HuH-7.5 (cell line): ENCODE measurements at regions not wholly inside any gene's neighbourhood (a gene's known extent, or its start where the extent isn't known, plus 50 kb on each side); places are given as distances from the start of the nearest gene placed in this dataset.

Experiments used
- DNase-seq: peaks from one replicate; pipeline ENCODE4 v3.0.0; 2011; ENCODE audit warnings: low spot score

DNA sequence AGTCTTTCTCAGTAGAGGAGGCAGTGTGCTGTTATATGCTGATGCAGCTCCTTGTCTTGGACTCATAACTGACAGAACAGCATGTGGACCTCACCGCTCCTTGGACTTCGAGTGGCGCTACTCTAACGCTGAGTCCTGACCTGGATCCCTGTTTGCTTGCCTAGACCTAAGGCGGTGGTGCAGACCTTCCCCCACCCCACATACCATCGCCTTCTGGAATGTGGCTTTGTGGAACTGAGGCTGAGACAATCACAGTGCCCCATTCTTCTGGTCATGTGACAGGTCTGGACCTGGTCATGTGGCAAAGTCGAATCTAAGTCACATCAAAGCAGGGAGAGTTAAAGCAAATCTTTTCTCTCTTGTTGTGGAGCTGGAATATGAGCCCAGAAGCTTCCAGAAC is 190.7 kb upstream of the MKI67 start:
- no peak for DNase-seq

DNA sequence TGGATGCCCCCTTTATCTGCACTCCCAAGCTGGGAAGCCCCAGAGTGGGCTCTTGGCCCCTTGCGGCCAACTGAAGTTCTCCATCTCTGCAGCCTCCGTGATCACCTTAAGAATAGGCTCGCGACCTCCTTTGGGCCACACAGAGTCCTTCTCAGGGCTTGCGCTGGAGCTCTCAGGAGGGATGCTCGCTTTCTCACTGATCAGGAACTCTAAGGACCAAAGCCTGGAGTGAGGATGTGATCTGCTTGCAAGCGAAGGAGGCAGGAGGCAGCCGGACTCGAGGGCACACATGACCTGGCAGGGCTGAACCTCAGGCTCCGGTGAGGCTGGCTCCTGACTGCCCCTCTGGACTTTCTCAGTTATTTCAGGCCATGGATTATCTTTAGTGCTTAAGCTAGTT is 192.1 kb upstream of the MKI67 start:
- no peak for DNase-seq

GRCh38 chr10:128318913-128319312 is 192.7 kb upstream of the MKI67 start:
- DNase-seq: no peak

GRCh38 chr10:128322106-128322505 is 195.9 kb upstream of the MKI67 start:
- DNase-seq: no peak

GRCh38 chr10:128322950-128323349 is 196.7 kb upstream of the MKI67 start:
- no peak for DNase-seq

DNA sequence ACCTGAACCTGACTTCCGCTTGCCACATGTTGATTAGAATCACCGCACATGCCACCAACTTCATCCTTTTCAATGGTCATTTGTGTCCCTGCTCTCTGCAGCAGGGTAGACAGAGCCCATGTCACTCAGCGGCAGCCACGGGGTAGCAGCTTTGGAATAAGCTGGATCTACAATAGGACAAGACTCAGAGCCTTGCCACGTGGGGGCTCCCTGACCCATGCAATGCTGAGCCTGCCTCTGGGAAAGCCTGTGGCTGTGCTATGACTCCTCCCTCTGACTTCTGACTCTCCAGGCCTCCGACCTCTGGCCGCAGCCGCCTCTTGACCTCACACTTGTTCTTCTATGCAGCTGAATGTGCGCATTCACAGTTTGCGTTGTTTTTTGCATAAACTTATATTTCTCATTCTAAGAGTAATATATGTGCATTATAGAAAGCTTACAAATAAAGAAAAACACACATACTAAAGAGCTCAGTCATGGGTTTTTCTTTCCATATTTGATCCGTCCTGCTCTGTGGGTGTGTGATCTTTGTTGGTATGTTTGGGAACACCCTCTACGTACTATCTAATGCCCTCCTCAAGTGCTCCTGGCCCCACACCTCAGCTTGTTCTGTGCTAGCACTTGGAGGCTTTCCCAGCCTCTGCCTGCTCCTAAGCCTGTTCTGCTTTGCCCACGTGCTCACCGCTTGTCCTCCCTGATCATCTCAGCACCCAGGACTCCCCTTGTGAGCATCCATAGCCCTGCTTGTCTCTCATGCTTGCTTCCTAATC is 198.0 kb upstream of the MKI67 start:
- peak; percentile 27 for DNase-seq

GRCh38 chr10:128325788-128326187 is 199.6 kb upstream of the MKI67 start:
- no peak for DNase-seq

- no peak for DNase-seq
Observed at GRCh38 chr10:128326251-128326650, 200.0 kb upstream of the MKI67 start.

DNA sequence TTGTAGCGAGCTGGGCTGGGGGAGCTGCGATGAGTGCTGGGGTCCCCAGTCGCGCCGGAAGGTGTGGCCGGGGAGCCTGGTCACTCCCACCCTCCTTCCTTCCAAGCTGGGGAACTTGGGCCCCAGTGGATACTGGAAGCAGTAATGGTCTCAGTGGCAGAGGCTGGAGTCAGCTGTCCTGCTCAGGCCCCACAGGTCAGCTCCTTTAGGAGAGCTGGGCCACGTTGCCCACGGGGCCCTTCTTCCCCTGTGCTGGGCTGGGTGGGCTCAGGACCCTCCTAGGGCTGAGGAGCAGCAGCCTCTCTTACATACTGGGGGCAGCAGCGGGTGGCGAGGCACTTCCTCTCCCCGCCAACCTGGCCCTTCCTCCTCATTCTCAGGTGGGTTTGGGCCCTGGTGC is 200.6 kb upstream of the MKI67 start:
- DNase-seq: no peak

DNA sequence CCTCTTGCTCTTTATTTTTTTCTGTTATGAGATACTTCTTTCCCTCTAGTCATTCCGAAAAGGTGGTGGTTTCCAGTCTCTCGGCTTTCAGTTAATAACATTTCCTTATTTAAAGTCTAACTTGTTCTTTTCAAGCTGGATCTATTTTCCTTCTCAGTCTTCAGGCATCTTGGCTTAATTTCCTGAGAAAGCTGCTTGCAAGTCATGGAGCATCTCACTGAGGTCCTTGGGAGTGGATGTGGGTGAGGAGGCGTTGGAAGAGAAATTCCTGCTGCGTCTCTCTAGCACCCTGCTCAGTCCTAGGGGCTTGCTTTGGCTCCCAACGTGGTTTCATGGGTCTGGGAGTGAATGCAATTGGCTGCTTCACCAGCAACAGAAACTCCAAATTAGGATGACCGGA is 210.2 kb upstream of the MKI67 start:
- no peak for DNase-seq

DNA sequence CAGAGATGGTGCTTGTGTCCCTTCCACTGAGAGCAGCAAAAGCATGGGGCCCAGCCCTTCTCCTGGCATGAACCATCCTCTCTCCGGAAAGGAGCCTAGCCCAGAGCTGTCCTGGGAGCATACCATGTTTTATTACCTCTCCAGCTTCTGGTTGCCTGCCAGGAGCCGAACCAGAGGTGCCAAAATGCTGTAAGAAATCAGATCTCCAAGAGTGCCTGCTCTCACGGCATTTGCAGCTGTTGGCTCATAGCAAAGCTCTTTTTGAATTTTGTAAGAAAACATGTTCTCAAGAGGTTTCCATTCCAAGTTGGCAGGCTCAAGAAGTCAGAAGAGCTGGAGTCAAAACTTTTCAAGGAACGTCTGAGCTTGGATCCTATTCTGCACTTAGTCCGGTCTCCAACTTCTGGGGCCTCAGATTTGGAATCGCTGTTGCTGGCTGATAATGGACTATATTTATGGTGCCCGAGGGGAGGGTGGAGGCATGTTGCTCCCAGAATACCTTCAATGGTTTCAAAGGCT is 211.7 kb upstream of the MKI67 start:
- DNase-seq: no peak

DNA sequence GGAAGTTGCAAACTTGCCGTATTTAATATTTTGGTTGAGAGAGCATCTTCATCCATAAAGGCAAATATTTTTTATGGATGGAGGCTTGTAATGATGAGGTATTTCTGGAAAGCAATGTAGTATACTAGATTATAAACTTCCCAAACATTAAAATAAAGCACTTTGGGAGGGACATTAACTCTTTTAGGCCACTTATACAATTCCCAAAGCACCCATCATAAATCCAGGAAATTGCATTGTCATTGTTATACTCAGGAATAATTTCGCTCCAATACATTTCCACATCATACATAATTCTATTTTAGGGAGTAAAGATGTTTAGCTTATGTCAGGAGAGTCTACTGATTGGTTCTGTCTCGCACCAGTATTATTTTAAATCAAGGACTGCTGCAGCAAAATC is 212.7 kb upstream of the MKI67 start:
- no peak for DNase-seq

DNA sequence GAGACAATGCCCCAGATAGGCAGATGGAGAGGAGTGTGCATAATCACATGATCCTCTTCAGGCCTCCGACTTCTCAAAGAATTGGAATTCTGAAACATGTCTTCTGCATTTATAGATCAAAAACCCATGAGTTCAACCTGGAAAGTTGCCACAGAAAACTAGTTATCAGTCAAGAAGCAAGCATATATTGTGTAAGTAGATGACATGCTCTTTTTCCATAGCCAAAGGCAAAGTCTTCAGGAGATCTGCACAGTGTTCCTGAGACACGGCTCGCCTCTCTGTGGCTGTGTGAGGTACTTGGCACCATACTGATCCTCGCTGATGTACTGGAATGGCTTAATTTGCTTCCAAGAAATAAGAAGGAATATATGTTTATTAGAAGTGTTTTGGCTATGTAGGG is 213.5 kb upstream of the MKI67 start:
- no peak for DNase-seq

GRCh38 chr10:128345353-128345752 is 219.1 kb upstream of the MKI67 start:
- no peak for DNase-seq

DNA sequence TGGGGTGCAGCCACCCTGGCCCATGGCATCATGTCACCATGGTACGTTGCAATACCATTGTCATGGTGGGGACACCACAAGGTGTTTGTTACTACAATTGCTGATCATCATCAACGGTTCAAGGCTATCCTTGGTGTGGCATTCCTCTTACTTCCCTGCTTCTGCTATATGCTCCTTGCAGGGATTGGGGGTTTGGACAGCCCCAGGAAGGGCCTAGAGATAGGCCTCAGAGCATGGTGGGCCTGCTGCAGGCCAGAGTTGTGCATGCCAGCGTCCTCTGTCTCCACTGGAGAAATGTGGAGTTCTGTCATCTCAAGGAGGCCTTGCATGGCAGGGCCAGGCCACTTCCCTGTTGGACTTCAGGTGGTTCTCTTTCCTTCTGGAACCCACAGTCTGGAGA is 234.6 kb upstream of the MKI67 start:
- DNase-seq: no peak

GRCh38 chr10:128361487-128361886 is 235.3 kb upstream of the MKI67 start:
- no peak for DNase-seq

GRCh38 chr10:128362514-128362913 is 236.3 kb upstream of the MKI67 start:
- DNase-seq: no peak

- no peak for DNase-seq
Observed at GRCh38 chr10:128364631-128365030, 238.4 kb upstream of the MKI67 start.

DNA sequence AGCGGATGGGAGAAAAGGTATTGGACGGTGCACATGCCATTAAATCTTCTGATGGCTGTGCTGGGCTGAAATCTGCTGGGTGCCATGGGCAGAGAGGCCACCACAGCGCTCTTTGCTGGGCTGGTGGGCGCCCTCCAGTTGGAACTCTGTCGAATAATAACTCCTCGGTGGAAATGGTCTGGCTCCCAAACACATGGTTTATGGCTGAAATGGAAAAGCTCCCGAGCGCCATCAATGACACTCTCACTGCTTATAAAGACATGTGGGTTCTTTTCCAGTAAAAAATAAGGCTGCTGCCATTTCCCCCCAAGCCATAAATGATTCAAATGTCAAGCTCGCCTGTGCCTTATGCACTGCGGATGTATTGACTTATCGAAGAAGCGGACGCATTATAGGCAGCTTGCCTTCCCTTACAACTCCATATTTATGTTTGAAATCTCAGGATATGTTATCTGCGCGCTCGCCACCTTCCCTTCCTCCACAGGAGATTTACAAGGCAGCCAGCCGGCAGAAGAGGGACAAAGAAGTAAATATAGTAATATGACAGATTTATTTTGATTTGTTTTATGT is 239.0 kb upstream of the MKI67 start:
- no peak for DNase-seq

DNA sequence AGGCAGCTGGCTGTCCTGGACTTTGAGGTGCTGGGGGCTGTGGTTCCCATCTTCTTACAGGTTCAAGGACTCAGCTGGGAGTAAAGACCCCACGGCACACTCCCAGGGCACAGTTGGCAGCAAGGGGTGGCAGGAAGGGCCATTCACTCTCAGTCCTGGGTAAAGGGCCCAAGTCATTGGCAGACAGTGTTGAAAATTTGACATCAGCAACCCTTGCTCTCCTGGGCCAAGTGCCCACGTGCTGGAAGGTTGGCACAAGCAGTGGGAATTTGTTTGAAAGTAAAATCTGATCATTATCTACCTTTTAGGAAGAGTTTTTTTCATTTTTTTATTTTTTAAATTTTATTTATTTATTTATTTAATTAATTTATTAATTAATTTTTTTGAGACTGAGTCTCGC is 241.6 kb upstream of the MKI67 start:
- DNase-seq: no peak

GRCh38 chr10:128369101-128369650 is 243.0 kb upstream of the MKI67 start:
- DNase-seq: no peak

GRCh38 chr10:128373071-128373749 is 247.0 kb upstream of the MKI67 start:
- DNase-seq: no peak

DNA sequence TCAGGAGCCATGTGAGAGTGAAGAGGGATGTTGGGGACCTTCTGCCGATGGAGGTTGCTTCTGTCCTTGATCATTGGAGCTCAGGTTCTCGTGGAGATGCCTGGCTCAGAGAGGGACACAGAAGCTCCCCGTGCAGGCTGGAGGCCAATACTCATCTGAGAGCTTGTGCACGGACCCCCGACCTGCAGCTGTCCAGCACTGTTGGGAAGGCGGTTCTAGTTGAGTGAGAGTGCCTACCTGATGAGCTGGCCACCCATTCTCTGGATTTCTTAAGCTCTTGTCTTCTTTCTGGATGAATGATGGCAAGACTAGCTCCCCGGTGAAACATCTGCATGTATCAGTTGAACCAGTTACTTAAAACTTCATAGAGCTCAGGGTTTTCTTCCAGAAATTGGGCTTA is 247.6 kb upstream of the MKI67 start:
- no peak for DNase-seq
